ENCODE measurements at regions not wholly inside any gene's neighbourhood (a gene's known extent, or its start where the extent isn't known, plus 50 kb on each side); places are given as distances from the start of the nearest gene placed in this dataset.

DNA sequence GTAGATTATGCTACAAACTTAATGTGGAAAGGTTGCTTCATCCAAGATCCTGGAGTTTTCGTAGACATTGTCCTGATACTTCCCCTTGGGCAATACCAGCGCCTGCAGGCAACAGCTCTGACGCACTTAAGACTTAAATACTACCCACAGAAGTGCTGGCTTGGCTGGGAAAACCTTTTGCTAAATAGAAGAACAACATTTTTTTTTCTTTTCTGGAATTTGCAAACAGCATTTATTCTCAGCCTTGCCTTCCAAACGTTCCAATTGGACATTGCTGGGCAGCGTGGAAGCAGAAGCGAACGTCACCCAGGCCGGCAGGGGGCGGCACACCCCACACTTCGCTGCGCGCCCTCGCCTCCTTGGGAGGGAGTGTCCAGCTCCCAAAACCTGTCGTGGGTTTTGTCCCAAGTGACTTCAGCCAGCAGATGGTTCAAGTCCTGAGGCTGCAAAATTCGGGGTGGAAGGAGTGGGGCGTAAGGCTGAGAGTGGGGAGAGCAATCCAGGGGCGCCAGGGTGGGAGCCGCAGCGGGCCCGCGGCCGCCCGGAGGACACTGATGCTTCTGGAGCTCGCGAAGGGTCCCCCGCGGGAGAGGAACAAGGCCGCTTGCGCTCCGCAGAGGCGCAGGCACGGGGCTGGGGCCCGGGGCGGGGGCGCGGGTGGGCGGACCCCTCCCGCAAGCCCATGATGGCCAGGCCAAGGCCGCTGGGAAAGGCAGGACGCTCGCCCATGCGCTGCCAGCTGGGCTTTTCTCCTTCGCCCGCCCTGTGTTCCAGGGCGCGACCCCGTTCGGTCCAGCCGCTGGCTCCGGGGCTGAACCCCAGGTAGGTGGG is 60.8 kb upstream of the MAP3K4 start (continued):
- no peak; the same call in 2 of the 3 replicates for TF ChIP-seq MXI1 (IDR thresholded peaks at IDR 0.05; ENCODE audit: borderline replicate concordance, low read depth, low read length)
- TF ChIP-seq, protein P1, sequence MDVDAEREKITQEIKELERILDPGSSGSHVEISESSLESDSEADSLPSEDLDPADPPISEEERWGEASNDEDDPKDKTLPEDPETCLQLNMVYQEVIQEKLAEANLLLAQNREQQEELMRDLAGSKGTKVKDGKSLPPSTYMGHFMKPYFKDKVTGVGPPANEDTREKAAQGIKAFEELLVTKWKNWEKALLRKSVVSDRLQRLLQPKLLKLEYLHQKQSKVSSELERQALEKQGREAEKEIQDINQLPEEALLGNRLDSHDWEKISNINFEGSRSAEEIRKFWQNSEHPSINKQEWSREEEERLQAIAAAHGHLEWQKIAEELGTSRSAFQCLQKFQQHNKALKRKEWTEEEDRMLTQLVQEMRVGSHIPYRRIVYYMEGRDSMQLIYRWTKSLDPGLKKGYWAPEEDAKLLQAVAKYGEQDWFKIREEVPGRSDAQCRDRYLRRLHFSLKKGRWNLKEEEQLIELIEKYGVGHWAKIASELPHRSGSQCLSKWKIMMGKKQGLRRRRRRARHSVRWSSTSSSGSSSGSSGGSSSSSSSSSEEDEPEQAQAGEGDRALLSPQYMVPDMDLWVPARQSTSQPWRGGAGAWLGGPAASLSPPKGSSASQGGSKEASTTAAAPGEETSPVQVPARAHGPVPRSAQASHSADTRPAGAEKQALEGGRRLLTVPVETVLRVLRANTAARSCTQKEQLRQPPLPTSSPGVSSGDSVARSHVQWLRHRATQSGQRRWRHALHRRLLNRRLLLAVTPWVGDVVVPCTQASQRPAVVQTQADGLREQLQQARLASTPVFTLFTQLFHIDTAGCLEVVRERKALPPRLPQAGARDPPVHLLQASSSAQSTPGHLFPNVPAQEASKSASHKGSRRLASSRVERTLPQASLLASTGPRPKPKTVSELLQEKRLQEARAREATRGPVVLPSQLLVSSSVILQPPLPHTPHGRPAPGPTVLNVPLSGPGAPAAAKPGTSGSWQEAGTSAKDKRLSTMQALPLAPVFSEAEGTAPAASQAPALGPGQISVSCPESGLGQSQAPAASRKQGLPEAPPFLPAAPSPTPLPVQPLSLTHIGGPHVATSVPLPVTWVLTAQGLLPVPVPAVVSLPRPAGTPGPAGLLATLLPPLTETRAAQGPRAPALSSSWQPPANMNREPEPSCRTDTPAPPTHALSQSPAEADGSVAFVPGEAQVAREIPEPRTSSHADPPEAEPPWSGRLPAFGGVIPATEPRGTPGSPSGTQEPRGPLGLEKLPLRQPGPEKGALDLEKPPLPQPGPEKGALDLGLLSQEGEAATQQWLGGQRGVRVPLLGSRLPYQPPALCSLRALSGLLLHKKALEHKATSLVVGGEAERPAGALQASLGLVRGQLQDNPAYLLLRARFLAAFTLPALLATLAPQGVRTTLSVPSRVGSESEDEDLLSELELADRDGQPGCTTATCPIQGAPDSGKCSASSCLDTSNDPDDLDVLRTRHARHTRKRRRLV (CRISPR knock-in tag; IDR thresholded peaks at IDR 0.05): no peak
- TF ChIP-seq FOSL2 (CRISPR knock-in tag; IDR thresholded peaks at IDR 0.05): no peak
- TF ChIP-seq CAMTA2 (CRISPR knock-in tag; IDR thresholded peaks at IDR 0.05; ENCODE audit: borderline replicate concordance): no peak
- TF ChIP-seq MEF2D (CRISPR knock-in tag; IDR thresholded peaks at IDR 0.05): no peak
- TF ChIP-seq PCBP1 (IDR thresholded peaks at IDR 0.05; ENCODE audit: borderline replicate concordance, low read depth, low read length): no peak
- TF ChIP-seq, protein P2, sequence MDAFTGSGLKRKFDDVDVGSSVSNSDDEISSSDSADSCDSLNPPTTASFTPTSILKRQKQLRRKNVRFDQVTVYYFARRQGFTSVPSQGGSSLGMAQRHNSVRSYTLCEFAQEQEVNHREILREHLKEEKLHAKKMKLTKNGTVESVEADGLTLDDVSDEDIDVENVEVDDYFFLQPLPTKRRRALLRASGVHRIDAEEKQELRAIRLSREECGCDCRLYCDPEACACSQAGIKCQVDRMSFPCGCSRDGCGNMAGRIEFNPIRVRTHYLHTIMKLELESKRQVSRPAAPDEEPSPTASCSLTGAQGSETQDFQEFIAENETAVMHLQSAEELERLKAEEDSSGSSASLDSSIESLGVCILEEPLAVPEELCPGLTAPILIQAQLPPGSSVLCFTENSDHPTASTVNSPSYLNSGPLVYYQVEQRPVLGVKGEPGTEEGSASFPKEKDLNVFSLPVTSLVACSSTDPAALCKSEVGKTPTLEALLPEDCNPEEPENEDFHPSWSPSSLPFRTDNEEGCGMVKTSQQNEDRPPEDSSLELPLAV (CRISPR knock-in tag; conservative IDR thresholded peaks at IDR 0.05; ENCODE audit: low read depth): no peak
- TF ChIP-seq ZNF781 (CRISPR knock-in tag; IDR thresholded peaks at IDR 0.05; ENCODE audit: borderline replicate concordance, not compliant biosample characterization): no peak
- no peak for TF ChIP-seq NPAS2 (CRISPR knock-in tag; IDR thresholded peaks at IDR 0.05; ENCODE audit: borderline replicate concordance)
- no peak for TF ChIP-seq PAWR (CRISPR knock-in tag; IDR thresholded peaks at IDR 0.05; ENCODE audit: borderline replicate concordance)
- no peak for TF ChIP-seq MAFG (CRISPR knock-in tag; IDR thresholded peaks at IDR 0.05)
- no peak for TF ChIP-seq TOPORS (CRISPR knock-in tag; IDR thresholded peaks at IDR 0.05)
- no peak for TF ChIP-seq PRMT3 (CRISPR knock-in tag; IDR thresholded peaks at IDR 0.05; ENCODE audit: borderline replicate concordance, low read depth)
- TF ChIP-seq ZSCAN20 (CRISPR knock-in tag; IDR thresholded peaks at IDR 0.05; ENCODE audit: borderline replicate concordance): no peak
- TF ChIP-seq ZNF747 (CRISPR knock-in tag; IDR thresholded peaks at IDR 0.05; ENCODE audit: borderline replicate concordance): no peak
- no peak for TF ChIP-seq TOE1 (CRISPR knock-in tag; IDR thresholded peaks at IDR 0.05)
- TF ChIP-seq, protein P3, sequence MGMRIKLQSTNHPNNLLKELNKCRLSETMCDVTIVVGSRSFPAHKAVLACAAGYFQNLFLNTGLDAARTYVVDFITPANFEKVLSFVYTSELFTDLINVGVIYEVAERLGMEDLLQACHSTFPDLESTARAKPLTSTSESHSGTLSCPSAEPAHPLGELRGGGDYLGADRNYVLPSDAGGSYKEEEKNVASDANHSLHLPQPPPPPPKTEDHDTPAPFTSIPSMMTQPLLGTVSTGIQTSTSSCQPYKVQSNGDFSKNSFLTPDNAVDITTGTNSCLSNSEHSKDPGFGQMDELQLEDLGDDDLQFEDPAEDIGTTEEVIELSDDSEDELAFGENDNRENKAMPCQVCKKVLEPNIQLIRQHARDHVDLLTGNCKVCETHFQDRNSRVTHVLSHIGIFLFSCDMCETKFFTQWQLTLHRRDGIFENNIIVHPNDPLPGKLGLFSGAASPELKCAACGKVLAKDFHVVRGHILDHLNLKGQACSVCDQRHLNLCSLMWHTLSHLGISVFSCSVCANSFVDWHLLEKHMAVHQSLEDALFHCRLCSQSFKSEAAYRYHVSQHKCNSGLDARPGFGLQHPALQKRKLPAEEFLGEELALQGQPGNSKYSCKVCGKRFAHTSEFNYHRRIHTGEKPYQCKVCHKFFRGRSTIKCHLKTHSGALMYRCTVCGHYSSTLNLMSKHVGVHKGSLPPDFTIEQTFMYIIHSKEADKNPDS (CRISPR knock-in tag; IDR thresholded peaks at IDR 0.05): no peak
- no peak for TF ChIP-seq ZNF746 (CRISPR knock-in tag; IDR thresholded peaks at IDR 0.05)
- no peak for TF ChIP-seq ONECUT2 (CRISPR knock-in tag; IDR thresholded peaks at IDR 0.05)
- TF ChIP-seq FOXP1 (IDR thresholded peaks at IDR 0.05): no peak
- TF ChIP-seq FOXP1 (CRISPR knock-in tag; IDR thresholded peaks at IDR 0.05): no peak
- no peak for TF ChIP-seq NR3C1 (CRISPR knock-in tag; IDR thresholded peaks at IDR 0.05)
- TF ChIP-seq RFX1 (IDR thresholded peaks at IDR 0.05): no peak
- TF ChIP-seq ZNF124 (CRISPR knock-in tag; IDR thresholded peaks at IDR 0.05): no peak

All from HepG2 (cell line).